PC-9 (cell line): ENCODE measurements at regions not wholly inside any gene's neighbourhood (a gene's known extent, or its start where the extent isn't known, plus 50 kb on each side); places are given as distances from the start of the nearest gene placed in this dataset.
"Not testable (repeated sequence)": the region's sequence is repeated elsewhere in the genome, so short reads cannot be mapped to it uniquely, and the experiment has no call there.

Experiments
- BruUV-seq: library from RNA; stranded (reverse); fragments of 400-500 nt; replicated peaks from 2 replicates; lab custom pipeline; 2021; lab: Mats Ljungman, UMichigan
- CTCF ChIA-PET: fragments of 300-600 bp; sonication (Branson Sonifier 250); formaldehyde crosslinking; loops from one replicate; lab custom pipeline; 2022; ENCODE audit warnings: antibody characterized with exemption; lab: Charles Lee
- POLR2A ChIA-PET: fragments of 300-600 bp; sonication (Branson Sonifier 250); formaldehyde crosslinking; loops from one replicate; lab custom pipeline; 2022; ENCODE audit warnings: antibody characterized with exemption; ENCODE audit not compliant: unreplicated experiment; lab: Charles Lee
- DNase-seq, 2 experiments: peaks; one replicate each; pipeline versions ENCODE4 v3.0.0 to v3.0.0-alpha.2; 2015 to 2022; ENCODE audit warnings: mixed read lengths in 1 of 2
- H2AFZ ChIP-seq: fragments of 200-600 bp; sonication (generic); 2 replicates; pipeline ENCODE4 v1.8.1; 2017; ENCODE audit warnings: antibody characterized with exemption
- H3F3A ChIP-seq: fragments of 200-600 bp; sonication (generic); 2 replicates; pipeline ENCODE4 v1.8.1; 2017; ENCODE audit warnings: antibody characterized with exemption, mild to moderate bottlenecking, low read depth; ENCODE audit not compliant: insufficient read depth
- H3K27ac ChIP-seq: fragments of 200-600 bp; sonication (generic); 2 replicates; pipeline ENCODE4 v1.6.1; 2016; ENCODE audit warnings: mixed run types
- H3K27me3 ChIP-seq: fragments of 200-600 bp; sonication (generic); 2 replicates; pipeline ENCODE4 v1.6.1; 2016; ENCODE audit warnings: low read depth, mixed run types; ENCODE audit not compliant: insufficient read depth
- H3K36me3 ChIP-seq: fragments of 200-600 bp; sonication (generic); 2 replicates; pipeline ENCODE4 v1.6.1; 2016; ENCODE audit warnings: low read depth, mixed run types
- H3K4me1 ChIP-seq: fragments of 200-600 bp; sonication (generic); replicated peaks from 2 replicates; pipeline ENCODE4 v1.6.1; 2016; ENCODE audit warnings: mixed run types; ENCODE audit not compliant: insufficient read depth
- H3K4me2 ChIP-seq: fragments of 200-600 bp; sonication (generic); 2 replicates; pipeline ENCODE4 v1.6.1; 2017; ENCODE audit warnings: mixed run types
- H3K4me3 ChIP-seq: fragments of 200-600 bp; sonication (generic); 2 replicates; pipeline ENCODE4 v1.6.1; 2016; ENCODE audit warnings: mixed run types
- H3K79me2 ChIP-seq: fragments of 200-600 bp; sonication (generic); 2 replicates; pipeline ENCODE4 v1.6.1; 2017; ENCODE audit warnings: low read depth, mixed run types
- H3K9me2 ChIP-seq: fragments of 200-600 bp; sonication (generic); 2 replicates; pipeline ENCODE4 v1.8.1; 2017; ENCODE audit warnings: mild to moderate bottlenecking; ENCODE audit not compliant: insufficient read depth
- H3K9me3 ChIP-seq: fragments of 200-600 bp; sonication (generic); 2 replicates; pipeline ENCODE4 v1.8.1; 2016; ENCODE audit warnings: low read depth; ENCODE audit not compliant: insufficient read depth
- H4K20me1 ChIP-seq: fragments of 200-600 bp; sonication (generic); 2 replicates; pipeline ENCODE4 v1.8.1; 2017; ENCODE audit not compliant: insufficient read depth
- intact Hi-C: fragments of 100-400 bp; cut with micrococcal nuclease; formaldehyde crosslinking; loops from one replicate; pipeline ENCODE4 v1.10.0; 2022; ENCODE audit not compliant: unreplicated experiment

GRCh38 chr18:104264-104663, 54.1 kb upstream of the USP14 start:
- H3K27me3 ChIP-seq, POLR2A ChIA-PET, H3K4me1 ChIP-seq: not testable (repeated sequence)

GRCh38 chr18:105161-106053, 53.0 kb upstream of the USP14 start:
- H4K20me1 ChIP-seq, H3K9me3 ChIP-seq, H3K9me2 ChIP-seq, H3K27ac ChIP-seq, CTCF ChIA-PET, H2AFZ ChIP-seq, H3K36me3 ChIP-seq, POLR2A ChIA-PET, H3K4me3 ChIP-seq, H3K79me2 ChIP-seq, H3F3A ChIP-seq, BruUV-seq, H3K27me3 ChIP-seq, H3K4me2 ChIP-seq, DNase-seq, H3K4me1 ChIP-seq, intact Hi-C loops: not testable (repeated sequence)

More at GRCh38 chr18:104264-104663, 54.1 kb upstream of the USP14 start:
- H3K79me2 ChIP-seq, intact Hi-C loops, H3K4me2 ChIP-seq, BruUV-seq, H2AFZ ChIP-seq, H4K20me1 ChIP-seq, H3K27ac ChIP-seq, H3K36me3 ChIP-seq, H3K9me2 ChIP-seq, H3F3A ChIP-seq, H3K4me3 ChIP-seq, CTCF ChIA-PET, H3K9me3 ChIP-seq: not testable (repeated sequence)
- peak in 1 of 2 experiments; percentile 36 for DNase-seq

DNA sequence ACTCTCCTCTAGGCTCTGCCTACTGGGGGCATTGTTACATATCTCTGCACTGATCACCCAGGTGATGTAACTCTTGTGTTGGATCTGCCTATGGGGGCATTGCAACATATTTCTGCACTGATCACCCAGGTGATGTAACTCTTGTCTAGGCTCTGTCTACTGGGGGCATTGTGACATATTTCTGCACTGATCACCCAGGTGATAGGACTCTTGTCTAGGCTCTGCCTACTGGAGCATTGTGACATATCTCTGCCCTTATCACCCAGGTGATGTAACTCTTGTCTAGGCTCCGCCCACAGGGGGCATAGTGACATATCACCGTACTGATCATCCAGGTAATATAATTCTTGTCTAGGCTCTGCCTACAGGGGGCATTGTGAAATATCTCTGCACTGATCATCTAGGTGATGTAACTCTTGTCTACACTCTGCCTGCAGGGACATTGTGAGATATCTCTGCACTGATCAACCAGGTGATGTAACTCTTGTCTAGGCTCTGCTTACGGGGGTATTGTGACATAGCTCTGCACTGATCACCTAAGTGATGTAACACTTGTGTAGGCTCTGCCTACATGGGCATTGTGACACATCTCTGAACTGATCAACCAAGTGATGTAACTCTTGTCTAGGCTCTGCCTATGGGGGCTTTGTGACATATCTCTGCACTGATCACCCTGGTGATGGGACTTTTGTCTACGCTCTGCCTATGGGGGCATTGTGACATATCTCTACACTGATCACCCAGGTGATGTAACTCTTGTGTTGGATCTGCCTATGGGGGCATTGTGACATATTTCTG, 52.1 kb upstream of the USP14 start:
- H4K20me1 ChIP-seq, H3K79me2 ChIP-seq, H3K4me3 ChIP-seq, H3K4me2 ChIP-seq, H3F3A ChIP-seq, H3K9me2 ChIP-seq, H3K4me1 ChIP-seq, intact Hi-C loops, H3K36me3 ChIP-seq, H3K27me3 ChIP-seq, H3K9me3 ChIP-seq, POLR2A ChIA-PET, H3K27ac ChIP-seq, CTCF ChIA-PET, BruUV-seq, H2AFZ ChIP-seq: not testable (repeated sequence)
- DNase-seq = peak in 1 of 2 experiments; percentile 36

DNA sequence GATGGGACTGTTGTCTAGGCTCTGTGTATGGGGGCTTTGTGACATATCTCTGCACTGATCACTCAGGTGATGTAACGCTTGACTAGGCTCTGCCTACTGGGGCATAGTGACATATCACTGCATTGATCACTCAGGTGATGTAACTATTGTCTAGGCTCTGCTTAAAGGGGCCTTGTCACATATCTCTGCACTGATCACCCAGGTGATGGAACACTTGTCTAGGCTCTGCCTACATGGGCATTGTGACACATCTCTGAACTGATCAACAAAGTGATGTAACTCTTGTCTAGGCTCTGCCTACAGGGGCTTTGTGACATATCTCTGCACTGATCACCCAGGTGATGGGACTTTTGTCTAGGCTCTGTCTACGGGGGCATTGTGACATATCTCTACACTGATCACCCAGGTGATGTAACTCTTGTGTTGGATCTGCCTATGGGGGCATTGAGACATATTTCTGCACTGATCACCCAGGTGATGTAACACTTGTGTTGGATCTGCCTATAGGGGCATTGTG, 51.4 kb upstream of the USP14 start:
- H2AFZ ChIP-seq, H3K4me3 ChIP-seq, H3K27me3 ChIP-seq, H3K27ac ChIP-seq, POLR2A ChIA-PET, DNase-seq, H3F3A ChIP-seq, H3K79me2 ChIP-seq, intact Hi-C loops, H3K9me2 ChIP-seq, CTCF ChIA-PET, H3K9me3 ChIP-seq, H3K4me2 ChIP-seq, H3K36me3 ChIP-seq, H3K4me1 ChIP-seq, H4K20me1 ChIP-seq, BruUV-seq: not testable (repeated sequence)

- H3K79me2 ChIP-seq, BruUV-seq, DNase-seq, intact Hi-C loops, H3K9me3 ChIP-seq, CTCF ChIA-PET, POLR2A ChIA-PET, H3K4me1 ChIP-seq, H3K36me3 ChIP-seq, H3K4me3 ChIP-seq, H3K4me2 ChIP-seq, H2AFZ ChIP-seq, H3K9me2 ChIP-seq, H3F3A ChIP-seq, H3K27me3 ChIP-seq, H3K27ac ChIP-seq, H4K20me1 ChIP-seq: not testable (repeated sequence)
These were observed 50.9 kb upstream of the USP14 start for GRCh38 chr18:107464-107863.

- BruUV-seq, CTCF ChIA-PET, POLR2A ChIA-PET: not testable (repeated sequence)
These were observed 50.3 kb upstream of the USP14 start for GRCh38 chr18:107947-108664.

More at GRCh38 chr18:107947-108664, 50.3 kb upstream of the USP14 start:
- H2AFZ ChIP-seq, H3K4me3 ChIP-seq, H4K20me1 ChIP-seq, H3K4me2 ChIP-seq, H3K4me1 ChIP-seq, H3K27ac ChIP-seq, H3K36me3 ChIP-seq, H3K27me3 ChIP-seq, H3K79me2 ChIP-seq, H3K9me3 ChIP-seq, H3K9me2 ChIP-seq, DNase-seq, intact Hi-C loops, H3F3A ChIP-seq: not testable (repeated sequence)
